Erythroblast (primary cell): ENCODE measurements at regions not wholly inside any gene's neighbourhood (a gene's known extent, or its start where the extent isn't known, plus 50 kb on each side); places are given as distances from the start of the nearest gene placed in this dataset.
"Not testable (repeated sequence)": the region's sequence is repeated elsewhere in the genome, so short reads cannot be mapped to it uniquely, and the experiment has no call there.

Source experiments
- GATA1 ChIP-seq: IDR thresholded peaks from 2 replicates; pipeline ENCODE4 v1.6.1; 2011; ENCODE audit warnings: low read depth, mild to moderate bottlenecking, control low read depth, low read length, moderate library complexity
- POLR2A ChIP-seq: IDR thresholded peaks from 2 replicates; pipeline ENCODE4 v1.6.1; 2011; ENCODE audit warnings: mild to moderate bottlenecking, low read length

DNA sequence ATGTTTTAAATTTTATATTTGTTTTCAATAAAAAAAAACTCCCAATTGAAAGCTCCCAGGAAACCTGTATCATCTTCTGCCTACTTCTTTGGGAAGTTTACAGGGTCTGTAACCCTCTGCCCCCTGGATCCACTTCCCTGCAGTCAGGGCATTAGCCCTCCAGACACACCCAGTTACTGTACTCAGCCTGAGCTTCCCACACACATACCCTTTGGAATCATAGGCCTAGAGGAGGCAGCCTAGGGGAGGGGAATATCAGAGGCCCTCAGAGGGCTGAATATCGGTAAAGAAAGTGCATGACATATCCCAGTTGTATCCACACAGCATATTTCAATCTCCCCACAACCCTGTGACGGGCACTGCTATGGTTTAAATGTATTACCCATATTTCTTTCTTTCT is 56.2 kb upstream of the TFPI start:
- TF ChIP-seq POLR2A, GATA1: not testable (repeated sequence)
